ENCODE measurements at regions not wholly inside any gene's neighbourhood (a gene's known extent, or its start where the extent isn't known, plus 50 kb on each side); places are given as distances from the start of the nearest gene placed in this dataset.

- no peak overlapping the region for H3K4me3 ChIP-seq (ENCODE audit: low read length)
- Mint-ChIP-seq H3K27me3 (ENCODE audit: insufficient read depth) (no peaks in the 10 kb centered on the region), H3K4me3 (no peak overlapping the region), H3K4me1 (peaks cover 10% of the 10 kb centered on the region), H3K27ac (no peak overlapping the region), H3K9me3 (no peaks in the 10 kb centered on the region), H3K36me3 (ENCODE audit: low read depth) (no peaks in the 10 kb centered on the region)
- H3K36me3 ChIP-seq (ENCODE audit: control insufficient read depth, insufficient read depth, low read length), result no peaks in the 10 kb centered on the region
- no peaks in the 10 kb centered on the region for H3K27me3 ChIP-seq (ENCODE audit: control insufficient read depth, insufficient read depth, low read length, poor library complexity, severe bottlenecking)
- peaks cover 7% of the 10 kb centered on the region for H3K4me1 ChIP-seq (ENCODE audit: control insufficient read depth, insufficient read depth, low read length)
- H3K9ac ChIP-seq (ENCODE audit: extremely low read depth, low read length, poor library complexity, severe bottlenecking), result no peak overlapping the region
- no peak for DNase-seq
- no peak overlapping the region for H3K27ac ChIP-seq (ENCODE audit: low read depth, low read length)
- TF ChIP-seq, protein P1, sequence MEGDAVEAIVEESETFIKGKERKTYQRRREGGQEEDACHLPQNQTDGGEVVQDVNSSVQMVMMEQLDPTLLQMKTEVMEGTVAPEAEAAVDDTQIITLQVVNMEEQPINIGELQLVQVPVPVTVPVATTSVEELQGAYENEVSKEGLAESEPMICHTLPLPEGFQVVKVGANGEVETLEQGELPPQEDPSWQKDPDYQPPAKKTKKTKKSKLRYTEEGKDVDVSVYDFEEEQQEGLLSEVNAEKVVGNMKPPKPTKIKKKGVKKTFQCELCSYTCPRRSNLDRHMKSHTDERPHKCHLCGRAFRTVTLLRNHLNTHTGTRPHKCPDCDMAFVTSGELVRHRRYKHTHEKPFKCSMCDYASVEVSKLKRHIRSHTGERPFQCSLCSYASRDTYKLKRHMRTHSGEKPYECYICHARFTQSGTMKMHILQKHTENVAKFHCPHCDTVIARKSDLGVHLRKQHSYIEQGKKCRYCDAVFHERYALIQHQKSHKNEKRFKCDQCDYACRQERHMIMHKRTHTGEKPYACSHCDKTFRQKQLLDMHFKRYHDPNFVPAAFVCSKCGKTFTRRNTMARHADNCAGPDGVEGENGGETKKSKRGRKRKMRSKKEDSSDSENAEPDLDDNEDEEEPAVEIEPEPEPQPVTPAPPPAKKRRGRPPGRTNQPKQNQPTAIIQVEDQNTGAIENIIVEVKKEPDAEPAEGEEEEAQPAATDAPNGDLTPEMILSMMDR (conservative IDR thresholded peaks at IDR 0.05), result no peak
- H3K9me3 ChIP-seq (ENCODE audit: control insufficient read depth, low read length), result no peaks in the 10 kb centered on the region
- 90 to 95% methylated on average over 2 of the region's 2 CpGs for WGBS, 2 experiments (ENCODE audit: insufficient coverage in 1 of 2, insufficient read length in 1 of 2)
These were observed 268.8 kb upstream of the NCAM2 start for GRCh38 chr21:20729376-20729775.

DNA sequence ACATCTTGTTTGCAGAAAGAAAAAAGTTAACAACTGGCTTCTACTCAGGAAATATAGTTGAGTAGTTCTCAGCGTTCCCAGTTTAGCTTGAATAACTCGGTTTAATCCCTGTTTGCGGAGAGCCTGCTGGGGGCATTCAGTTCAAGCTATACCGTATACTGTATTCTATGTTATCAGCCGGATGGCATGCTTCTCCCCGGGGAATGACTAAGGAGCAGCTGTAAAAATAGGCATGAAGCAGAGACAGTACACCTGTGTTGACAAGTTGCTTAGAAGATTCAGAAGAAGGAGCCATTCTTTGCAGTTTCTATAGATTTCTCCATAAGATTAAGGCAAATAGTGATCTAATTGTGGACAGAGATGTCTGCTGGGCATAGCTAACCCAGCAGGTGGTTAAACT, 267.8 kb upstream of the NCAM2 start:
- DNase-seq, result no peak
- Mint-ChIP-seq H3K27me3 (ENCODE audit: insufficient read depth) (no peaks in the 10 kb centered on the region), H3K4me1 (peaks cover 10% of the 10 kb centered on the region), H3K27ac (no peak overlapping the region), H3K9me3 (no peaks in the 10 kb centered on the region), H3K4me3 (no peak overlapping the region), H3K36me3 (ENCODE audit: low read depth) (no peaks in the 10 kb centered on the region)
- H3K4me1 ChIP-seq (ENCODE audit: control insufficient read depth, insufficient read depth, low read length), result peaks cover 7% of the 10 kb centered on the region
- H3K27me3 ChIP-seq (ENCODE audit: control insufficient read depth, insufficient read depth, low read length, poor library complexity, severe bottlenecking), result no peaks in the 10 kb centered on the region
- WGBS, 2 experiments (ENCODE audit: insufficient coverage in 1 of 2, insufficient read length in 1 of 2), result 79 to 86% methylated on average over 6 of the region's 6 CpGs
- H3K9me3 ChIP-seq (ENCODE audit: control insufficient read depth, low read length), result no peaks in the 10 kb centered on the region
- TF ChIP-seq, protein P1 (conservative IDR thresholded peaks at IDR 0.05), result no peak
- no peaks in the 10 kb centered on the region for H3K36me3 ChIP-seq (ENCODE audit: control insufficient read depth, insufficient read depth, low read length)
- H3K27ac ChIP-seq (ENCODE audit: low read depth, low read length), result no peak overlapping the region
- no peak overlapping the region for H3K4me3 ChIP-seq (ENCODE audit: low read length)
- no peak overlapping the region for H3K9ac ChIP-seq (ENCODE audit: extremely low read depth, low read length, poor library complexity, severe bottlenecking)

- 100% methylated on average over 1 of the region's 1 CpG; no CpG with 5 or more reads in 1 of the 2 experiments for WGBS, 2 experiments (ENCODE audit: insufficient coverage in 1 of 2, insufficient read length in 1 of 2)
These were observed 263.0 kb upstream of the NCAM2 start for GRCh38 chr21:20735257-20735656.

More at GRCh38 chr21:20735257-20735656, 263.0 kb upstream of the NCAM2 start:
- DNase-seq, result no peak
- Mint-ChIP-seq H3K4me1 (peaks cover 24% of the 10 kb centered on the region), H3K9me3 (no peaks in the 10 kb centered on the region), H3K36me3 (ENCODE audit: low read depth) (no peaks in the 10 kb centered on the region), H3K27ac (no peak overlapping the region), H3K4me3 (no peak overlapping the region), H3K27me3 (ENCODE audit: insufficient read depth) (no peaks in the 10 kb centered on the region)
- H3K36me3 ChIP-seq (ENCODE audit: control insufficient read depth, insufficient read depth, low read length), result no peaks in the 10 kb centered on the region
- H3K27ac ChIP-seq (ENCODE audit: low read depth, low read length), result no peak overlapping the region
- peaks cover 10% of the 10 kb centered on the region for H3K4me1 ChIP-seq (ENCODE audit: control insufficient read depth, insufficient read depth, low read length)
- H3K4me3 ChIP-seq (ENCODE audit: low read length), result no peak overlapping the region
- H3K9me3 ChIP-seq (ENCODE audit: control insufficient read depth, low read length), result peaks cover 4% of the 10 kb centered on the region
- no peaks in the 10 kb centered on the region for H3K27me3 ChIP-seq (ENCODE audit: control insufficient read depth, insufficient read depth, low read length, poor library complexity, severe bottlenecking)
- TF ChIP-seq, protein P1 (conservative IDR thresholded peaks at IDR 0.05), result no peak
- no peak overlapping the region for H3K9ac ChIP-seq (ENCODE audit: extremely low read depth, low read length, poor library complexity, severe bottlenecking)

Measured in endodermal cell (in vitro differentiated cells).